HAP-1 (cell line): ENCODE measurements at regions not wholly inside any gene's neighbourhood (a gene's known extent, or its start where the extent isn't known, plus 50 kb on each side); places are given as distances from the start of the nearest gene placed in this dataset.

Experiments used
- DNase-seq, 2 experiments: peaks; one replicate each; pipeline ENCODE4 v3.0.0-alpha.2; 2016 to 2020; ENCODE audit warnings: low spot score in 2 of 2
- H3K27me3 ChIP-seq: fragments of 250-450 bp; sonication (Bioruptor Pico); 2 replicates; pipeline ENCODE4 v1.5.1; 2020; ENCODE audit warnings: low read depth, mild to moderate bottlenecking, moderate library complexity
- H3K36me3 ChIP-seq: fragments of 250-450 bp; sonication (Bioruptor Pico); replicated peaks from 2 replicates; pipeline ENCODE4 v1.5.1; 2020; ENCODE audit warnings: mild to moderate bottlenecking
- H3K4me1 ChIP-seq: fragments of 250-450 bp; sonication (Bioruptor Pico); 2 replicates; pipeline ENCODE4 v1.5.1; 2020; ENCODE audit warnings: mild to moderate bottlenecking
- H3K4me3 ChIP-seq: fragments of 250-450 bp; sonication (Bioruptor Pico); 2 replicates; pipeline ENCODE4 v1.5.1; 2020; ENCODE audit warnings: mild to moderate bottlenecking, moderate library complexity
- H3K9me3 ChIP-seq: fragments of 250-450 bp; sonication (Bioruptor Pico); 2 replicates; pipeline ENCODE4 v1.5.1; 2020; ENCODE audit warnings: mild to moderate bottlenecking, moderate library complexity
- in situ Hi-C: fragments of 300-500 bp; cut with MboI; formaldehyde crosslinking; loops from 3 replicates; pipeline ENCODE4 v1.14.3; 2020; ENCODE audit warnings: low sequenced_read_pairs, inconsistent platforms, mixed read lengths

DNA sequence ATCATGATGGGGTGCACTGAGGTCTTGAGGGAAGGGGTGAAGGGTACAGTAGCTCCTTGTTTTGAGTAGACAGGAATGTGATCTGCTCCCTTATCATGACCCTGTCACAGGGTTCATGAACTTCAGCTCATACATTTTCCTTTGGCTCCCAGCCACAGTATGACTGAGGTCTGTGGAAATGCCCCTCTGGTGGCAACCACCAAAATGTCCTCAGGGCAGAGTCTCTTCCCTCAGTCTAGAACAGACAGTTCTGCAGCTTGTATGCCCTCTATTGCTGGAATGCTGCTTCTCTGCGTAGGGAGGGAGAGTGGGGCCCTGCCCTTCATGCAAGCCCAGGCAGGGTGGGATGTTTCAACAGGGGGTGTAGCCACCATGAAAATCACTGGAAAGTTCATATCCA, 53.8 kb upstream of the SNCAIP start:
- peaks cover 9% of the 10 kb centered on the region for H3K4me1 ChIP-seq
- in situ Hi-C loops: no loop called here
- no peaks in the 10 kb centered on the region for H3K36me3 ChIP-seq
- H3K9me3 ChIP-seq: 0 out of 2 replicates have a peak, but pooled peaks cover 6% of the 10 kb centered on the region
- DNase-seq: no peak
- no peak overlapping the region for H3K4me3 ChIP-seq
- no peaks in the 10 kb centered on the region for H3K27me3 ChIP-seq

DNA sequence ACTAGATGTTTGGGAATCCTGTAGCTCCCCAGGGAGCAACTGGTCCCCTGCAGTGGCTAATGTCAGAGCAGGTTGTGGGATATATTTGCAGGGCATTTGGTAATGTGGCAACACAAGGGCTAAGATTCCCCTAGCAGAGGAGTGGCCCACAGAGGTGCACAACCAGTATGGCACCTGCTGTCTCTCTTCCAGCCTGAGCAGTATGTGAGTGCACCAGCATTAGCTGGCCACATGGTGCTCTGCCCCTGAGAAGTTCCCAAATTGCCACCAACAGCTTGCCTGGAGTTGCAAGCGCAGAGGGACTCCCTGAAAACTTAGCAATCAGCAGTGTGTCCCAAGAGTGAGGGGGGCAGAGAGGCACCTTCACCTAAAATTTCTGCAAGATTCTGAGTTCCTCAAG, 53.2 kb upstream of the SNCAIP start:
- 0 out of 2 replicates have a peak, but pooled peaks cover 6% of the 10 kb centered on the region for H3K9me3 ChIP-seq
- no peaks in the 10 kb centered on the region for H3K36me3 ChIP-seq
- H3K27me3 ChIP-seq: no peaks in the 10 kb centered on the region
- DNase-seq: no peak
- in situ Hi-C loops: no loop called here
- no peak overlapping the region for H3K4me3 ChIP-seq
- H3K4me1 ChIP-seq: peaks cover 15% of the 10 kb centered on the region

DNA sequence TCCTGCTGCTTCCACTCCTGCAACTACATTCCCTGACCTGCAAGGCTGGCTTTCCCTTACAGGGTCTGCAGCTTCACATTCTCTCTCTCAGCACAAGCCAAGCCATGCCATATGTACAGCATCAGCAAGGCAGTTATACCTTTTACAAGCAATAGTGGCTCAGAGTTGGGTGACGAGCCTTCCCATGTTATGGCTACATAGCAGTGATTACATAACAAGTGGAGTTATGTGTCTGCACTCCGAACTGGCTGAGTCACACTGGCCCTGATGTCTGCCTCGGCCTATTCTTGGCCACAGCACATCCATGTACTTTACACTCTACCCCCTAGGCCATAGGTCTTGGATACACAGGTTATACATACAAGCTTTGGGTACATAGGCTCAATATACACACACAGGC, 52.0 kb upstream of the SNCAIP start:
- in situ Hi-C loops: no loop called here

DNA sequence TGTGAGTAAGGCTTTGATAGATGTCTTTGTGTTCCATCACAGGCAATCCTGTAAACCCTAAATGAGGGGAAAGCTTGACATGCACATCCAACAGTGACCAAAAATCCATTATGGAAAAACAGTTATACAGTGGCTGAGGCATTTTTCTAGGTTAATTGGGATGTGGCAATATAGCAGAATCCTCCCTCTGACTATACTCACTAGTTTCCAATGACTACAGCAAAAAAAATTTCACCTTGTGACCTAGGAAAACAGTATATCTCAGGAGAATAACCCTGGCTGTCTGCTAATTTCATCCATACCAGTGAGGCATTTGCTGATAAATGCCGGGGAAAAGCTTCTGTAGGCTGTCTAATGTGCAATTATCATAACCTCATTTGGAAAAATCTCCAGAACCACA, 49.9 kb upstream of the SNCAIP start:
- in situ Hi-C loops: no loop called here

More for the DNA sequence above, 52.0 kb upstream of the SNCAIP start:
- 0 out of 2 replicates have a peak, but pooled peaks cover 6% of the 10 kb centered on the region for H3K9me3 ChIP-seq
- H3K4me1 ChIP-seq: peaks cover 16% of the 10 kb centered on the region
- DNase-seq: no peak
- no peaks in the 10 kb centered on the region for H3K27me3 ChIP-seq
- H3K36me3 ChIP-seq: no peaks in the 10 kb centered on the region
- H3K4me3 ChIP-seq: no peak overlapping the region

More for the DNA sequence above, 49.9 kb upstream of the SNCAIP start:
- Histone ChIP-seq H3K36me3 (no peaks in the 10 kb centered on the region), H3K9me3 (0 out of 2 replicates have a peak, but pooled peaks cover under 1% of the 10 kb centered on the region), H3K27me3 (no peaks in the 10 kb centered on the region), H3K4me1 (peaks cover 16% of the 10 kb centered on the region), H3K4me3 (no peak overlapping the region)
- DNase-seq: no peak
